COLO668 (cell line): ENCODE measurements at regions not wholly inside any gene's neighbourhood (a gene's known extent, or its start where the extent isn't known, plus 50 kb on each side); places are given as distances from the start of the nearest gene placed in this dataset.

Experiments
- DNase-seq: peaks from one replicate; lab custom pipeline; 2025; ENCODE audit not compliant: unreplicated experiment; lab: John Stamatoyannopoulos, UW

DNA sequence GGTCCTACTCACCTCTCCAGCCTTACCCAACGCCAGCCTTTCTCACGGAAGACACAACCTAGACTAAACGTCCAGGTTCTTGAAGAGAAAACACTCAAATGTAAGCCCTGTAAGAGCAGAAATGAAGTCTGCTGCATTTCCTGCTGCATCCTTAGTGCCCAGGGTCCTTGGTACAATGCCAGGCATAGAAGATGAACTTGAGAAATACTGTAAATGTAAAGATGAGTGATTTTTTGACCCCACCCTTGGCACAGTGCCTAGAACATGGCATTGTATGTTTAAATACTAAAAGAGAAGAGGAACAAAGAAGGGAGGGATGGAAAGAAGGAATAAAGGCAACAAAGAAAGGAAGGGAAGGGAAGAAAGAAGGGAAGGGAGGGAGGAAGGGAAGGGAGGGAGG is 514.6 kb downstream of the MED13L start:
- no peak for DNase-seq

- DNase-seq, result no peak
Measured at GRCh38 chr12:115761784-115762183, 515.7 kb downstream of the MED13L start.

DNA sequence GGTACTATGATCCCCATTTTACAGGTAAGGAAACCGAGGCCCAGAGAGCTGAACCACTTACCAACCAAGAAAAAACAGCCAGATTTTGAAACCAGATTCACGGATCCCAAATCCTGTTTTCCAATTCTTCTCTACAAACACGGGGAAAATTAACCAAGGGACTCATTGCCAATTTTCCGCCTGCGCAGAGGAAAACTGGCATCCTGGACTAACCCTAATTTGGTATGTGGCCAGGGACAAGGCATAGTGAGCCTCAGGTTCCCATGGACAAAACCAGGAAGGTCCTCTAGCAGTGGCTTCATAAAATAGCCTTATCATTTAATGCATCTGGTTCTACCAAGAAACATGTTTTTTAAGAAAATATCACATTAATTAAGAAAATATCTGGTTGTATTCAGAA is 517.3 kb downstream of the MED13L start:
- no peak for DNase-seq

DNA sequence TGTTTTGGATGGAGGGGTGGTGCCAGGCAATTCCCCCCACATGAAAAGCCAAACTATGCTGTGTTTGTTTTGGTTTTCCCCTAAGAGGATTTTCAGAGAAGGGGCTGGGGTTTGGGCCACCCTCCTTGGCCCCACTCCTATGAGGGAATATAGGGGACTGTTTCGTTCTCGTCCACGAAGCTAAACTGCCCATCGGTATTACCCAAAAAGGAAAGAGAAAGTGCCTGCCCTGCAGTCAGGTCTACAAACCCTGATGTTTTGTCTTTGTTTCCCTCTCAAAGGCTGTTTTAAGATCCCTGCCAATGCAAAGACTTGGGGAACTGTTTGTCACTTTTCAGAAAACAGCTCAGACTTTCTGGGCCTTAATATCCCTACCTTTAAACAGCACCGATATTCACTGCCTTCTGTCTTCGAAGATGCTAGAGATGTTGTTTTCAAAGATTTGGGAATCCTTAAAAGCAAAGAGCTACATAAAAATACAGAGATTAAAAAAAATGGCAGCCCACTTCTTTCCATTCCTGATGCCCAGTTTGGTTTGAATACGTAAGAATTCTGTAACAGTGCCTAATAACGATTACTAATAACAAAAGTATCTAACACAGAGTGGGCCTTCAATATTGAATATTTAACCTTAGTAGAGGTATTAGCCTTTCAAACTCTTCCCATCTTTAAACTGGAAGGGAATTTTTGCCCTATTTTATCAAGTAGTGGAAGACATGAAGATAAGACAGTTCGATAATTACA is 518.4 kb downstream of the MED13L start:
- no peak for DNase-seq

DNA sequence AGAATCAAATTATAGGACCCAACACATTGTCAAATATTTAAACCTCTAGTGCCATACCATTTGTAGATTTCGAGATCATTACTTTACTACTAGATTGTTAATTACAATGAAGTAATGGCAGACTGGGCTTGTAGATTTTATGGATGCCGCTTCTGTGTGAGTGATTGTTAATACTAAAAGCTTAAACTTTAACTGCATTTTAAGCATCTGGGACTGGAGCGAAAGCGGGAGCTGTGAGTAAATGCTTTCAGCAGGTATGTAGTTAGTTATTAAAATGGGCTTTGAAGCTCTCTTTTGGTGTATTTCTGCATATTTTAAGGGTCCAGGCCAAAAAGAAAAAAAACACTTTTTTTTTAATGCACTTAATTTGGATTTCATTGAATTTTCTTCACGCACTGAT is 519.3 kb downstream of the MED13L start:
- DNase-seq, result no peak

GRCh38 chr12:115756804-115757203 is 520.7 kb downstream of the MED13L start:
- DNase-seq, result no peak

DNA sequence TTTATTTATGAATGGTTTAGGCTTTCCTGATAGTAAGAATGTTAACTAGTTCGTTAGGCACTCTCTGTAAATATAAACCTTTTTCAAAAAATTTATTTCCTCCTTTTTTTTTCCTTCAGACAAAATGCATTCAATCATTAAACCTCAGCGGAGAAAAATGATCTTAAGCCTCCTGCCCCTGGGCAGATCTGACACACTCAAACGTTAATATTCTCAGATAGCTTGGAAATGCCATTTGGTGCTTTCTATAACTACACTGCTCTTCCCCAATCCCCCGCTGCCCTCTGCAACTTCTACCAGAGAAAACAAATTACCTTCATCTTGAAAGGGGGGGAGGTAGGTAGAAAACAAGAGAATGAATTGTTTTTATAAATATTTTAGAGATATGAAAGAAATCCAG is 521.2 kb downstream of the MED13L start:
- DNase-seq, result no peak

- no peak for DNase-seq
Measured at GRCh38 chr12:115755725-115756085, 521.8 kb downstream of the MED13L start.

DNA sequence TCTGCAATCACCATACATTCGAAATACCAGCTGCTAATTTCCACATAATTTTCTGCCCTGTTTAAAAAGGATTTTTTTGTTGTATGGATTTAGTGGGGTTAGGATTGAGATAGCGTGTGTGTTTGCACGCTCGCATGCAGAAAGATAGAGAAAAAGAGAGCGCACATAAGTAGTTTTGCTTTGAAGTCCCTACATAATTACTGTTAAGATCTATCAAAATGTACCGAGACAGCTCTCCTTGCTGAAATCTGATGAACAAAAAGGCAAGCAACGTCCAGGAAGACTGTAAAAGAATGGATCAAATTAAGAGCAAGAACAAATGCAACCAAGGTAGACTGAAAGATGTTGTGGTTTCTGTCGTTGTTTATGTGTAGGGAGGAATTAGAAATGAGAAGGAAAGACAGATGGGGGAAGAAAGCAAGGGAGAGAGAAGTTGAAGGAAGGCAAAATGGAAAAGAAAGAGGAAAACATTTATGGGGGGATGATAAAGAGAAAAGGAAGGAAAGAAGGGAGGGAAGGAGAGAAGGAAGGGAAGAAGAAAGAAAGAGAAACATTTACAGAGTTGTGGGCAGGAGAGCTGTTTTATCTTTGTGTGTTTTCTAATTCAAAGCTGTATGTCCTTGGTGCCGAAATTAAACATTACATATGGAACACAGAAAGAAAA is 522.3 kb downstream of the MED13L start:
- DNase-seq, result no peak

DNA sequence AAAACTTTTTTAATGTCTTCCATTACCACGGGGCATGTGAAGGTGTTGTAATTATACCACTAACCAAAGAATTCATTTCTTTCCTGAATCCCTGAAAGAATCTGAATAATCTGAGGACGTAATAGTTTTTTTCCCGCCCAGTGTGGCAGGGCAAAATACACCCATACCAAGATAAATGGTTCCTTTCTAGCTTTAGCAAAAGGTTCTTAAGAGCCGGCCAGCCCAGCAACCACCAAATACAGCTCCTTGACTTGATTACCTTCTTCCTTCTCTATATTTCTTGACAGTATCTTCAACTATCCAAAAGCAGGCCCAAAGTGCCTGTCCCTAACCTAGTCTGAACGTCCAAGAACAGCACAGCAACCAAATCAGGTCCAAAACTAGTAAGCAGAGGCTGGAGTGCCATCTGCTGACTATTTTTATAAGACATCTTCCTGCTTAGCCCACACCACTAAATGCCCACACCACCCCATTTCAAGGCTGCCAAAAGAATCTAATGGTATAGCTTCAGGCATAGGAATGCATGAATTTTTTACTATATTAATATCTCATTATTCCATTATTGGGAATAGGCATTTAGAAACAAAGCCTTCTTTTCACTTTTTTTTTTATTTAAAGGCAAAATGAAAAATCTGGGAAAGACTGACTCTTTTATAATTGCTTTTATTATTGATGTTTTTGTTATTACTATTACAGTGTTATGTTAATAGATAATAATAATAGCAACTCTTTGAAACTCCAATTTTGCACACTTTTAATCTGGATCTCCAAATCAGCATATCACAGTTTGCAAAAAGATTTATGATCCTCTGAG is 524.4 kb downstream of the MED13L start:
- peak; percentile 15 for DNase-seq

- no peak for DNase-seq
Measured at GRCh38 chr12:115752156-115752555, 525.3 kb downstream of the MED13L start.

DNA sequence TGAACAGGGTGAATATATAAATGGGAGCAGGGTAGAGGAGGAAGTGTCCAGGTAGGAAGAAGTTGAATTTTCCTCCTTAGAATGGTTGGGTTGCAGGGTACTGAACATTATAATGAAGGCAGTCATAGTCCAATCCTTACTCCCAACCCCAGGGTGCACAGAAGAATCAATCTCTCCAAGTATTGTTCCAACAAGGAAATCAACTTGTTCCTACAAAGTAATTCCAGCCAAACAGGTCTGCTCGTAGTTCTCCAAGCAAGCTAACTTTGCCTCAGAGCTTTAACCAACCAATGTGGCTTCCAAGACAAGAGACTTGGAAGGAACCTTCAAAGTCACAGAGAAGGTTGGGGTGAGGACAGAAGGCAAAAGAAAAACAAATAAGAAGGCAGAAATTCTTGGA is 527.2 kb downstream of the MED13L start:
- no peak for DNase-seq

- no peak for DNase-seq
Measured at GRCh38 chr12:115749071-115749841, 528.2 kb downstream of the MED13L start.

GRCh38 chr12:115740586-115741155 is 536.8 kb downstream of the MED13L start:
- DNase-seq, result no peak

GRCh38 chr12:115737895-115738294 is 539.6 kb downstream of the MED13L start:
- no peak for DNase-seq

DNA sequence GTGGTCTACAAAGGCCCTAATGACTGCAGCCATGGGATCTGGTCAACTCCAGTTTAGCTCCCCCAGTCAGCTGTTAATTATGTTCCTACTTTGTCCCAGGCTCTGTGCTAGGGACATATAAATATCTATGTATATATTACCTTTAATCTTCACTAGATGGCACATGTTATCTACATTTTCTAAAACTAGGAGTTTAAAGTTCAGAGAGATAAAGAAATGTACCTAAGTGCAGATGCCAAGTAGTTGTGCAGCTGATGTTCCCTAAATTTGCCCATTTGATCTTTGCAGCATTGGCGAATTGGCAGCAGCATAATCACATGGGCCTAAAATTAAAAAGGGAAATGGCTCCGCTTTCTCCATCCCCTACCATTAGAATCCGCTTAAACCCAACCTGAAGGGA is 541.1 kb downstream of the MED13L start:
- DNase-seq, result no peak

GRCh38 chr12:115730975-115731541 is 546.4 kb downstream of the MED13L start:
- DNase-seq, result no peak

DNA sequence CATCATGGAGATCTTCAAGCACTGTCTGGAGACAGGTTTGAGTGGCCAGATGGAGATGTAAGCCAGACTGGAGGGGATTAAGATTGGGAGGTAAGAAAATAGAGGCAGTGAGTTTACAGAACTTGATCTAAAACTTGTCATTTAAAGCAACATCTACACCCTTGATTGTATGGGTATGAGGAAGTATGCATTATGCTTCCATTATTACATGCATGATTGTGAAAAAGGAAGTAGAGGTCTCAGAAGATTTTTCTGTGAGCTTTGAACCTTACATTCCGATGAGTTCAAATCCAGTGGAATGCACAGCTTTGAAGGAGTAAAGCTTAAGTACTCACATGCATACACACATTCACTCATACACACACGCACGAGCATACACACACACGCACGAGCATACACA is 550.8 kb downstream of the MED13L start:
- no peak for DNase-seq

DNA sequence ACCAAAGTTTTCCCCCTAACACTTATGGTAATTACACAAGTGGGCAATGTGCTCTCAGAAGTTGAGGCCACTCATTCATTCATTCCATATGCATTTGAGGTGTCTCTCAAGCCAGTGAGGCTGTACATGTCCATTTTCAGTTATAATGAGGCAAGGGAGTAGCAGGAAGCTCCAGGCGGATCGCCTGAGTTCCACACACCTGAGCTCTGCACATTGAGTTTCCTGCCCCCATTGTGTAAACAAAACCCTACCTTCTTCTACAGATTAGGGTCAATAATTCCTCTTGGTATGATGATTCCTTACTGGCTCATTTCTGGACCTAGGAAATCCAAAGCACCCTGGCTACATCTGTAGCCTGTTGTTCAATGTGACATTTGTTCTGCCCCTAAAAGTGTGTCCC is 555.3 kb downstream of the MED13L start:
- DNase-seq, result no peak

DNA sequence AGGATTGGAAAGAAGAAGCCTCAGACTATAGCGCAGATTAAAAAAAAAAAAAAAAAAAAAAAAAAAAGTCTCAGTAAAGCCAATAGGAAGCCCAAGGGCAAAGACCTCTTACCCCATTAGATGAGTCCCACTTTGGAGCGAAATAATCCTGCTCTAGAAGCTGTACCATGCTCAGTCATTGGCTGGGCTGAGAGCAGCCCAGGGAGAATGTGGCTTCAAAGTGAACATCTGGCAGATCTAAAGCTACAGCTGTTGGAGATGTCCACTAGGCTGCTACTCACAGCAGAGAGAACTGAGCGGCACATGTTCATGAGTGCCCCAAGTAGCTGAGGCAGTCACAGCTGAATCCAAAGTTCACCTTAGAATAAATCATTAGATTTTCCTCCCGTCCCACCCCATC is 560.9 kb downstream of the MED13L start:
- no peak for DNase-seq

DNA sequence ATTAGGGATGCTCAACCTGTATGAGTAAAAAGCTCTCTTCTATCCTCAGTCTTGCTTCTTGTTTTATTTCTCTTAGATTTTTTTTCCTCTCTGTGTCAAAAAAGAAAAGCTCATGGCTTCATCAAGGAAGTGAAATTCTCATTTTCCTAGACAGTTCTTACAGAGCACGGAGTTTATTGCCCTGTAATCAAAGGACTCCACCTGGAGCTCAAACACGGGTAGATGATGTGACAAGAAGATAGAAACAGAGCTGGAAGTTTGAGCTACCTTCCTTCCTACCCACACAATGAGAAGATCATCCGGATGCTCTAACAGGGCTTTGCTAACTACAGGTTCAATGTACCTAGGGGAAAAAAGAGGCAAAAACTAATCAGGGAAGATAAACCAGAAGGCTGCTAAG is 564.8 kb downstream of the MED13L start:
- DNase-seq, result no peak
